ENCODE measurements at regions not wholly inside any gene's neighbourhood (a gene's known extent, or its start where the extent isn't known, plus 50 kb on each side); places are given as distances from the start of the nearest gene placed in this dataset.
"Not testable (repeated sequence)": the region's sequence is repeated elsewhere in the genome, so short reads cannot be mapped to it uniquely, and the experiment has no call there.

- H3K4me3 ChIP-seq (ENCODE audit: low read length) = no peak overlapping the region
- no peaks in the 10 kb centered on the region for H3K4me1 ChIP-seq (ENCODE audit: insufficient read depth, low read length)
- H3K27me3 ChIP-seq (ENCODE audit: insufficient read depth, low read length) = no peaks in the 10 kb centered on the region
- H3K9me3 ChIP-seq (ENCODE audit: insufficient read depth, low read depth, low read length) = no peaks in the 10 kb centered on the region
- no peak overlapping the region for H3K9ac ChIP-seq (ENCODE audit: low read depth, low read length)
- no peak overlapping the region for H3K27ac ChIP-seq (ENCODE audit: low read length)
- no peaks in the 10 kb centered on the region for H3K36me3 ChIP-seq (ENCODE audit: insufficient read depth, low read depth, low read length)
These were observed 628.3 kb downstream of the NUP35 start for GRCh38 chr2:183752571-183752970.

GRCh38 chr2:183759033-183759432 lies 634.8 kb downstream of the NUP35 start:
- Histone ChIP-seq H3K27me3 (ENCODE audit: insufficient read depth, low read length) (no peaks in the 10 kb centered on the region), H3K9ac (ENCODE audit: low read depth, low read length) (no peak overlapping the region), H3K9me3 (ENCODE audit: insufficient read depth, low read depth, low read length) (no peaks in the 10 kb centered on the region), H3K27ac (ENCODE audit: low read length) (no peak overlapping the region), H3K36me3 (ENCODE audit: insufficient read depth, low read depth, low read length) (no peaks in the 10 kb centered on the region), H3K4me1 (ENCODE audit: insufficient read depth, low read length) (peaks cover 9% of the 10 kb centered on the region; the same call in 1 of the 2 replicates), H3K4me3 (ENCODE audit: low read length) (no peak overlapping the region)

GRCh38 chr2:183773775-183774174 lies 649.5 kb downstream of the NUP35 start:
- no peaks in the 10 kb centered on the region for H3K9me3 ChIP-seq (ENCODE audit: insufficient read depth, low read depth, low read length)
- no peaks in the 10 kb centered on the region for H3K27me3 ChIP-seq (ENCODE audit: insufficient read depth, low read length)
- H3K9ac ChIP-seq (ENCODE audit: low read depth, low read length) = no peak overlapping the region
- H3K27ac ChIP-seq (ENCODE audit: low read length) = no peak overlapping the region
- H3K4me3 ChIP-seq (ENCODE audit: low read length) = no peak overlapping the region
- no peaks in the 10 kb centered on the region for H3K36me3 ChIP-seq (ENCODE audit: insufficient read depth, low read depth, low read length)
- no peaks in the 10 kb centered on the region for H3K4me1 ChIP-seq (ENCODE audit: insufficient read depth, low read length)

GRCh38 chr2:183780072-183780471 lies 655.8 kb downstream of the NUP35 start:
- Histone ChIP-seq H3K27ac (ENCODE audit: low read length) (no peak overlapping the region), H3K9ac (ENCODE audit: low read depth, low read length) (no peak overlapping the region), H3K9me3 (ENCODE audit: insufficient read depth, low read depth, low read length) (no peaks in the 10 kb centered on the region), H3K27me3 (ENCODE audit: insufficient read depth, low read length) (no peaks in the 10 kb centered on the region), H3K4me3 (ENCODE audit: low read length) (no peak overlapping the region), H3K4me1 (ENCODE audit: insufficient read depth, low read length) (no peaks in the 10 kb centered on the region), H3K36me3 (ENCODE audit: insufficient read depth, low read depth, low read length) (no peaks in the 10 kb centered on the region)

GRCh38 chr2:183782436-183782835 lies 658.2 kb downstream of the NUP35 start:
- H3K9ac ChIP-seq (ENCODE audit: low read depth, low read length) = no peak overlapping the region
- no peak overlapping the region for H3K4me3 ChIP-seq (ENCODE audit: low read length)
- no peaks in the 10 kb centered on the region for H3K9me3 ChIP-seq (ENCODE audit: insufficient read depth, low read depth, low read length)
- no peaks in the 10 kb centered on the region for H3K4me1 ChIP-seq (ENCODE audit: insufficient read depth, low read length)
- H3K27me3 ChIP-seq (ENCODE audit: insufficient read depth, low read length) = no peaks in the 10 kb centered on the region
- no peak overlapping the region for H3K27ac ChIP-seq (ENCODE audit: low read length)
- H3K36me3 ChIP-seq (ENCODE audit: insufficient read depth, low read depth, low read length) = no peaks in the 10 kb centered on the region

GRCh38 chr2:183788796-183789195 lies 664.6 kb downstream of the NUP35 start:
- not testable (repeated sequence) for H3K4me3 ChIP-seq (ENCODE audit: low read length); H3K36me3 ChIP-seq (ENCODE audit: insufficient read depth, low read depth, low read length); H3K27ac ChIP-seq (ENCODE audit: low read length); H3K27me3 ChIP-seq (ENCODE audit: insufficient read depth, low read length); H3K4me1 ChIP-seq (ENCODE audit: insufficient read depth, low read length); H3K9ac ChIP-seq (ENCODE audit: low read depth, low read length)
- peaks cover 12% of the 10 kb centered on the region for H3K9me3 ChIP-seq (ENCODE audit: insufficient read depth, low read depth, low read length)

GRCh38 chr2:183792165-183792924 lies 668.1 kb downstream of the NUP35 start:
- H3K27ac ChIP-seq (ENCODE audit: low read length); H3K4me1 ChIP-seq (ENCODE audit: insufficient read depth, low read length); H3K9ac ChIP-seq (ENCODE audit: low read depth, low read length); H3K4me3 ChIP-seq (ENCODE audit: low read length); H3K36me3 ChIP-seq (ENCODE audit: insufficient read depth, low read depth, low read length); H3K27me3 ChIP-seq (ENCODE audit: insufficient read depth, low read length): not testable (repeated sequence)
- H3K9me3 ChIP-seq (ENCODE audit: insufficient read depth, low read depth, low read length) = peaks cover 12% of the 10 kb centered on the region

GRCh38 chr2:183798535-183798934 lies 674.3 kb downstream of the NUP35 start:
- Histone ChIP-seq H3K36me3 (ENCODE audit: insufficient read depth, low read depth, low read length) (no peaks in the 10 kb centered on the region), H3K4me3 (ENCODE audit: low read length) (no peak overlapping the region), H3K9ac (ENCODE audit: low read depth, low read length) (no peak overlapping the region), H3K4me1 (ENCODE audit: insufficient read depth, low read length) (no peaks in the 10 kb centered on the region), H3K27me3 (ENCODE audit: insufficient read depth, low read length) (no peaks in the 10 kb centered on the region), H3K9me3 (ENCODE audit: insufficient read depth, low read depth, low read length) (no peaks in the 10 kb centered on the region), H3K27ac (ENCODE audit: low read length) (no peak overlapping the region)

GRCh38 chr2:183799761-183800160 lies 675.5 kb downstream of the NUP35 start:
- H3K27me3 ChIP-seq (ENCODE audit: insufficient read depth, low read length) = no peaks in the 10 kb centered on the region
- no peaks in the 10 kb centered on the region for H3K9me3 ChIP-seq (ENCODE audit: insufficient read depth, low read depth, low read length)
- H3K9ac ChIP-seq (ENCODE audit: low read depth, low read length) = no peak overlapping the region
- no peaks in the 10 kb centered on the region for H3K36me3 ChIP-seq (ENCODE audit: insufficient read depth, low read depth, low read length)
- H3K27ac ChIP-seq (ENCODE audit: low read length) = no peak overlapping the region
- H3K4me1 ChIP-seq (ENCODE audit: insufficient read depth, low read length) = no peaks in the 10 kb centered on the region
- H3K4me3 ChIP-seq (ENCODE audit: low read length) = no peak overlapping the region

- no peaks in the 10 kb centered on the region for H3K36me3 ChIP-seq (ENCODE audit: insufficient read depth, low read depth, low read length)
- H3K27me3 ChIP-seq (ENCODE audit: insufficient read depth, low read length) = no peaks in the 10 kb centered on the region
- H3K9me3 ChIP-seq (ENCODE audit: insufficient read depth, low read depth, low read length) = no peaks in the 10 kb centered on the region
- H3K9ac ChIP-seq (ENCODE audit: low read depth, low read length) = no peak overlapping the region
- no peak overlapping the region for H3K27ac ChIP-seq (ENCODE audit: low read length)
- H3K4me1 ChIP-seq (ENCODE audit: insufficient read depth, low read length) = no peaks in the 10 kb centered on the region
- H3K4me3 ChIP-seq (ENCODE audit: low read length) = no peak overlapping the region
These were observed 679.4 kb downstream of the NUP35 start for GRCh38 chr2:183803596-183803995.

- Histone ChIP-seq H3K36me3 (ENCODE audit: insufficient read depth, low read depth, low read length) (no peaks in the 10 kb centered on the region), H3K4me1 (ENCODE audit: insufficient read depth, low read length) (no peaks in the 10 kb centered on the region)
These were observed 683.6 kb downstream of the NUP35 start for GRCh38 chr2:183807870-183808269.

GRCh38 chr2:183809404-183809803 lies 685.2 kb downstream of the NUP35 start:
- no peaks in the 10 kb centered on the region for H3K27me3 ChIP-seq (ENCODE audit: insufficient read depth, low read length)
- H3K27ac ChIP-seq (ENCODE audit: low read length) = no peak overlapping the region
- no peaks in the 10 kb centered on the region for H3K36me3 ChIP-seq (ENCODE audit: insufficient read depth, low read depth, low read length)
- H3K4me3 ChIP-seq (ENCODE audit: low read length) = no peak overlapping the region
- no peaks in the 10 kb centered on the region for H3K9me3 ChIP-seq (ENCODE audit: insufficient read depth, low read depth, low read length)
- no peaks in the 10 kb centered on the region for H3K4me1 ChIP-seq (ENCODE audit: insufficient read depth, low read length)
- no peak overlapping the region for H3K9ac ChIP-seq (ENCODE audit: low read depth, low read length)

More at GRCh38 chr2:183807870-183808269, 683.6 kb downstream of the NUP35 start:
- Histone ChIP-seq H3K27me3 (ENCODE audit: insufficient read depth, low read length) (no peaks in the 10 kb centered on the region), H3K9ac (ENCODE audit: low read depth, low read length) (no peak overlapping the region), H3K4me3 (ENCODE audit: low read length) (no peak overlapping the region), H3K9me3 (ENCODE audit: insufficient read depth, low read depth, low read length) (no peaks in the 10 kb centered on the region), H3K27ac (ENCODE audit: low read length) (no peak overlapping the region)
